Astrocyte (in vitro differentiated cells and primary cell): ENCODE measurements at regions not wholly inside any gene's neighbourhood (a gene's known extent, or its start where the extent isn't known, plus 50 kb on each side); places are given as distances from the start of the nearest gene placed in this dataset.
"Not testable (repeated sequence)": the region's sequence is repeated elsewhere in the genome, so short reads cannot be mapped to it uniquely, and the experiment has no call there.

Experiments used
- EZH2 ChIP-seq: IDR thresholded peaks from 2 replicates; pipeline ENCODE4 v1.6.1; 2012; ENCODE audit warnings: mild to moderate bottlenecking, low read length, inconsistent platforms; ENCODE audit not compliant: insufficient read depth
- TF ChIP-seq, protein P1 (sequence below): IDR thresholded peaks from 2 replicates; pipeline ENCODE4 v1.5.1; 2011; ENCODE audit warnings: low read depth, mild to moderate bottlenecking, inconsistent platforms, low read length, moderate library complexity; ENCODE audit not compliant: insufficient read depth

DNA sequence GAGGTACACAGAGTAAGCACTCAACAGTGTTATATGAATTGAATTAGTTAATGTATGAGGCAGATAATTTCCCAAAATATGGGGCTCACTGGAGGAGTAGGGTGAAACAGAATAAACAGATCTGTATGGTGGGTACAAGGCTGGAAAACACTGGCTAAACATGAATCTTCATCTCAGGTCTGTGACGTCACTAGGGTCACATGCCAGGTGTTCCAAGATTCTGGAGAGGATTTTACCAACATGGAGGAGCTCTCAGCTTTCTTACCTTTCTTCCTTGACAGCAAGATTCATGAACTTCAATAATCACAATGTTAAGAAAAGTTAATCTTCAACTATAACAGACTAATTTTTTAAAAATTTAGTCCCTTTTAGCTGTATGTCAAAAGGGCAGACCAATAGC is 385.3 kb upstream of the EYS start:
- not testable (repeated sequence) for TF ChIP-seq EZH2
- TF ChIP-seq, protein P1, sequence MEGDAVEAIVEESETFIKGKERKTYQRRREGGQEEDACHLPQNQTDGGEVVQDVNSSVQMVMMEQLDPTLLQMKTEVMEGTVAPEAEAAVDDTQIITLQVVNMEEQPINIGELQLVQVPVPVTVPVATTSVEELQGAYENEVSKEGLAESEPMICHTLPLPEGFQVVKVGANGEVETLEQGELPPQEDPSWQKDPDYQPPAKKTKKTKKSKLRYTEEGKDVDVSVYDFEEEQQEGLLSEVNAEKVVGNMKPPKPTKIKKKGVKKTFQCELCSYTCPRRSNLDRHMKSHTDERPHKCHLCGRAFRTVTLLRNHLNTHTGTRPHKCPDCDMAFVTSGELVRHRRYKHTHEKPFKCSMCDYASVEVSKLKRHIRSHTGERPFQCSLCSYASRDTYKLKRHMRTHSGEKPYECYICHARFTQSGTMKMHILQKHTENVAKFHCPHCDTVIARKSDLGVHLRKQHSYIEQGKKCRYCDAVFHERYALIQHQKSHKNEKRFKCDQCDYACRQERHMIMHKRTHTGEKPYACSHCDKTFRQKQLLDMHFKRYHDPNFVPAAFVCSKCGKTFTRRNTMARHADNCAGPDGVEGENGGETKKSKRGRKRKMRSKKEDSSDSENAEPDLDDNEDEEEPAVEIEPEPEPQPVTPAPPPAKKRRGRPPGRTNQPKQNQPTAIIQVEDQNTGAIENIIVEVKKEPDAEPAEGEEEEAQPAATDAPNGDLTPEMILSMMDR = not testable (repeated sequence)
